WTC11 (cell line): ENCODE measurements at regions not wholly inside any gene's neighbourhood (a gene's known extent, or its start where the extent isn't known, plus 50 kb on each side); places are given as distances from the start of the nearest gene placed in this dataset.

Experiments used
- ATAC-seq: fragments of 200-7000 bp; cut with Tn5 transposase; 2 replicates; pipeline ENCODE4 v1.10.0; 2021; ENCODE audit warnings: mild to moderate bottlenecking, moderate library complexity
- CTCF ChIA-PET: fragments of 300-600 bp; sonication (Branson Sonifier 250); formaldehyde crosslinking; loops from one replicate; lab custom pipeline; 2021; ENCODE audit warnings: antibody characterized with exemption; lab: Charles Lee
- POLR2A ChIA-PET: fragments of 350-600 bp; sonication (Branson Sonifier 250); formaldehyde crosslinking; loops from one replicate; lab custom pipeline; 2021; ENCODE audit warnings: antibody characterized with exemption; lab: Charles Lee
- DNase-seq: peaks from one replicate; pipeline ENCODE4 v3.0.0; 2021; ENCODE audit warnings: low spot score
- H3K27ac Mint-ChIP-seq: 2 replicates; pipeline ENCODE4 v1.8.0; 2021; ENCODE audit warnings: mixed read lengths
- H3K27me3 Mint-ChIP-seq: 2 replicates; pipeline ENCODE4 v1.8.0; 2021; ENCODE audit warnings: low read depth, mild to moderate bottlenecking, moderate library complexity, mixed read lengths
- H3K36me3 Mint-ChIP-seq: 2 replicates; pipeline ENCODE4 v1.8.0; 2021; ENCODE audit warnings: mixed read lengths
- H3K4me1 Mint-ChIP-seq: 2 replicates; pipeline ENCODE4 v1.8.0; 2022; ENCODE audit warnings: mixed read lengths
- H3K4me3 Mint-ChIP-seq: 2 replicates; pipeline ENCODE4 v1.8.0; 2021; ENCODE audit warnings: mild to moderate bottlenecking, moderate library complexity, mixed read lengths
- H3K9me3 Mint-ChIP-seq: 2 replicates; pipeline ENCODE4 v1.8.0; 2021; ENCODE audit warnings: mixed read lengths
- AFF4 ChIP-seq: sonication (generic); formaldehyde crosslinking; IDR thresholded peaks from 2 replicates; pipeline ENCODE4 v1.8.1; 2023; ENCODE audit warnings: mild to moderate bottlenecking, missing genetic modification reagents, borderline replicate concordance
- ELF4 ChIP-seq: sonication (generic); formaldehyde crosslinking; IDR thresholded peaks from 2 replicates; pipeline ENCODE4 v1.8.1; 2022; ENCODE audit warnings: low read depth, mild to moderate bottlenecking, moderate library complexity, missing genetic modification reagents
- ESRRA ChIP-seq: sonication (generic); formaldehyde crosslinking; IDR thresholded peaks from 2 replicates; pipeline ENCODE4 v1.8.1; 2022; ENCODE audit warnings: mild to moderate bottlenecking, missing genetic modification reagents, borderline replicate concordance
- ETV6 ChIP-seq: sonication (generic); formaldehyde crosslinking; IDR thresholded peaks from 2 replicates; pipeline ENCODE4 v1.8.1; 2022; ENCODE audit warnings: mild to moderate bottlenecking, missing genetic modification reagents
- KAT7 ChIP-seq: sonication (generic); formaldehyde crosslinking; IDR thresholded peaks from 2 replicates; pipeline ENCODE4 v1.8.1; 2023; ENCODE audit warnings: missing genetic modification reagents, mild to moderate bottlenecking, borderline replicate concordance
- MXD4 ChIP-seq: fragments of 250-450 bp; sonication (Bioruptor Pico); IDR thresholded peaks from 2 replicates; pipeline ENCODE4 v1.8.0; 2021; ENCODE audit warnings: mild to moderate bottlenecking, moderate library complexity, borderline replicate concordance
- SOX15 ChIP-seq: fragments of 250-450 bp; sonication (Bioruptor Pico); IDR thresholded peaks from 2 replicates; pipeline ENCODE4 v1.9.0; 2021; ENCODE audit warnings: mild to moderate bottlenecking
- TP53 ChIP-seq: sonication (generic); formaldehyde crosslinking; IDR thresholded peaks from 2 replicates; pipeline ENCODE4 v1.8.1; 2023; ENCODE audit warnings: mild to moderate bottlenecking, missing genetic modification reagents
- ZNF263 ChIP-seq: sonication (generic); formaldehyde crosslinking; IDR thresholded peaks from 2 replicates; pipeline ENCODE4 v1.8.1; 2022; ENCODE audit warnings: low read depth, mild to moderate bottlenecking, moderate library complexity, missing genetic modification reagents
- ZNF317 ChIP-seq: sonication (generic); formaldehyde crosslinking; IDR thresholded peaks from 2 replicates; pipeline ENCODE4 v1.8.1; 2023; ENCODE audit warnings: low read depth, mild to moderate bottlenecking, moderate library complexity, missing genetic modification reagents, borderline replicate concordance
- ZNF671 ChIP-seq: fragments of 250-450 bp; sonication (Bioruptor Pico); IDR thresholded peaks from 2 replicates; pipeline ENCODE4 v1.8.0; 2021; ENCODE audit warnings: mild to moderate bottlenecking
- TF ChIP-seq, protein P1 (sequence below): fragments of 250-450 bp; sonication (Bioruptor Pico); IDR thresholded peaks from 2 replicates; pipeline ENCODE4 v2.1.2; 2022; ENCODE audit warnings: mild to moderate bottlenecking, moderate library complexity
- TF ChIP-seq, protein P2 (sequence below): sonication (generic); formaldehyde crosslinking; IDR thresholded peaks from 2 replicates; pipeline ENCODE4 v1.8.1; 2023; ENCODE audit warnings: mild to moderate bottlenecking, missing genetic modification reagents, moderate library complexity
- TF ChIP-seq, protein P3 (sequence below): fragments of 250-450 bp; sonication (Bioruptor Pico); conservative IDR thresholded peaks from 2 replicates; pipeline ENCODE4 v1.9.0; 2021; ENCODE audit warnings: mild to moderate bottlenecking
- TF ChIP-seq, protein P4 (sequence below): sonication (generic); formaldehyde crosslinking; IDR thresholded peaks from 2 replicates; pipeline ENCODE4 v1.8.0; 2022; ENCODE audit warnings: missing genetic modification reagents
- TF ChIP-seq, protein P5 (sequence below): sonication (generic); formaldehyde crosslinking; IDR thresholded peaks from 2 replicates; pipeline ENCODE4 v1.8.0; 2022; ENCODE audit warnings: mild to moderate bottlenecking, missing genetic modification reagents

DNA sequence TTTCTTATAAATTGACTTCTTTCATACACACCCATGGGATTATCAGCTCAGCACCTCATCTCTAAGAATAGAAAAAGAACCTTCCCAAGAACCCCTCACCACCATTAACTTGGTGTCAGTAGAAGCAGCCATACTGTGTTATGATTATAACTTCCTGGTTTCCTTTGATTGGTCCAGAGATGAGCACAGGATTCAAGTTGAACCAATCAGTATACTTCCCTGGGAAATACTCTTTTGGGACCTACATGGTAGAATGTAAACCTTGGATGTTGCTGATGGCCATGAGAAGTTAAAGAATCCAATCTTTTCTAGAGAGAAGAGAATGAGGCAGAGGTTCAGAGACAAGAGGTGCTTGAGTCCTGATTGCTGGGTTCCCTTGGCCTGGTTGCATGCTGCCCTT is 190.8 kb downstream of the BMP7 start:
- ATAC-seq, result no peak
- H3K4me3 Mint-ChIP-seq, result no peak overlapping the region
- ChIA-PET CTCF (no interaction called here), POLR2A (no interaction called here)
- no peak for TF ChIP-seq ELF4 (CRISPR knock-in tag)
- no peak for TF ChIP-seq ZNF317 (CRISPR knock-in tag)
- TF ChIP-seq SOX15 (CRISPR knock-in tag), result no peak
- TF ChIP-seq ESRRA (CRISPR knock-in tag), result no peak
- TF ChIP-seq, protein P1, sequence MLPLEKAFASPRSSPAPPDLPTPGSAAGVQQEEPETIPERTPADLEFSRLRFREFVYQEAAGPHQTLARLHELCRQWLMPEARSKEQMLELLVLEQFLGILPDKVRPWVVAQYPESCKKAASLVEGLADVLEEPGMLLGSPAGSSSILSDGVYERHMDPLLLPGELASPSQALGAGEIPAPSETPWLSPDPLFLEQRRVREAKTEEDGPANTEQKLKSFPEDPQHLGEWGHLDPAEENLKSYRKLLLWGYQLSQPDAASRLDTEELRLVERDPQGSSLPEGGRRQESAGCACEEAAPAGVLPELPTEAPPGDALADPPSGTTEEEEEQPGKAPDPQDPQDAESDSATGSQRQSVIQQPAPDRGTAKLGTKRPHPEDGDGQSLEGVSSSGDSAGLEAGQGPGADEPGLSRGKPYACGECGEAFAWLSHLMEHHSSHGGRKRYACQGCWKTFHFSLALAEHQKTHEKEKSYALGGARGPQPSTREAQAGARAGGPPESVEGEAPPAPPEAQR, result no peak
- TF ChIP-seq ZNF263 (CRISPR knock-in tag), result no peak
- TF ChIP-seq MXD4 (CRISPR knock-in tag), result no peak
- no peak for TF ChIP-seq TP53 (CRISPR knock-in tag)
- no peak for TF ChIP-seq KAT7 (CRISPR knock-in tag)
- TF ChIP-seq, protein P2, sequence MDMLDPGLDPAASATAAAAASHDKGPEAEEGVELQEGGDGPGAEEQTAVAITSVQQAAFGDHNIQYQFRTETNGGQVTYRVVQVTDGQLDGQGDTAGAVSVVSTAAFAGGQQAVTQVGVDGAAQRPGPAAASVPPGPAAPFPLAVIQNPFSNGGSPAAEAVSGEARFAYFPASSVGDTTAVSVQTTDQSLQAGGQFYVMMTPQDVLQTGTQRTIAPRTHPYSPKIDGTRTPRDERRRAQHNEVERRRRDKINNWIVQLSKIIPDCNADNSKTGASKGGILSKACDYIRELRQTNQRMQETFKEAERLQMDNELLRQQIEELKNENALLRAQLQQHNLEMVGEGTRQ, result no peak
- TF ChIP-seq, protein P3, sequence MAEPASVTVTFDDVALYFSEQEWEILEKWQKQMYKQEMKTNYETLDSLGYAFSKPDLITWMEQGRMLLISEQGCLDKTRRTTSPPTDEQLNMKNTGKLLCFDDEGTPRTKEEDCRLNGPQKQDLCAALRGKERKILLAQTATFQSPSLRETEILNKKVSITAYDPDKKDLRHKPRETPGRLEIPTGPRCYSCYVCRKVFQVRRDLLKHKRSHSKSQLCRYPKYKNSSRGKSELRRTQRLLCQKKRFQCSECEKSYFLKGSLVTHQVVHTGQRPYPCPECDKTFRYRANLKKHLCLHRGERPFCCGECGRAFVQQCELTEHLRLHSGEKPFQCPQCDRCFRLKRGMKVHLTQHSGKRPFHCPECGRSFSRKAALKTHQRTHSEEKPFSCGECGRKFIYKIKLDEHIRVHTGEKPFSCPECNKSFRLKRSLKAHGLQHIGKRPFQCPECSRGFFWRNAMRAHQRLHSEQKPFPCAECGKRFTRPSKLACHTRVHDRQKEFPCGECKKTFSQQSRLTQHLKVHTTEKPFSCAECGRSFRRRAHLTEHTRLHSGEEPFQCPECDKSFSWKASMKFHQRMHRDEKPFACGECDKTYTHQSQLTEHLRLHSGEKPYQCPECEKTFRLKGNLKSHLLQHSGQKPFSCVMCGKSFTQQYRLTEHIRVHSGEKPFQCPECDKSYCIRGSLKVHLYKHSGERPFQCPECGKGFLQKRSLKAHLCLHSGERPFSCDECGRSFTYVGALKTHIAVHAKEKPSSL (CRISPR knock-in tag), result no peak
- no peak for TF ChIP-seq AFF4 (CRISPR knock-in tag)
- TF ChIP-seq, protein P4, sequence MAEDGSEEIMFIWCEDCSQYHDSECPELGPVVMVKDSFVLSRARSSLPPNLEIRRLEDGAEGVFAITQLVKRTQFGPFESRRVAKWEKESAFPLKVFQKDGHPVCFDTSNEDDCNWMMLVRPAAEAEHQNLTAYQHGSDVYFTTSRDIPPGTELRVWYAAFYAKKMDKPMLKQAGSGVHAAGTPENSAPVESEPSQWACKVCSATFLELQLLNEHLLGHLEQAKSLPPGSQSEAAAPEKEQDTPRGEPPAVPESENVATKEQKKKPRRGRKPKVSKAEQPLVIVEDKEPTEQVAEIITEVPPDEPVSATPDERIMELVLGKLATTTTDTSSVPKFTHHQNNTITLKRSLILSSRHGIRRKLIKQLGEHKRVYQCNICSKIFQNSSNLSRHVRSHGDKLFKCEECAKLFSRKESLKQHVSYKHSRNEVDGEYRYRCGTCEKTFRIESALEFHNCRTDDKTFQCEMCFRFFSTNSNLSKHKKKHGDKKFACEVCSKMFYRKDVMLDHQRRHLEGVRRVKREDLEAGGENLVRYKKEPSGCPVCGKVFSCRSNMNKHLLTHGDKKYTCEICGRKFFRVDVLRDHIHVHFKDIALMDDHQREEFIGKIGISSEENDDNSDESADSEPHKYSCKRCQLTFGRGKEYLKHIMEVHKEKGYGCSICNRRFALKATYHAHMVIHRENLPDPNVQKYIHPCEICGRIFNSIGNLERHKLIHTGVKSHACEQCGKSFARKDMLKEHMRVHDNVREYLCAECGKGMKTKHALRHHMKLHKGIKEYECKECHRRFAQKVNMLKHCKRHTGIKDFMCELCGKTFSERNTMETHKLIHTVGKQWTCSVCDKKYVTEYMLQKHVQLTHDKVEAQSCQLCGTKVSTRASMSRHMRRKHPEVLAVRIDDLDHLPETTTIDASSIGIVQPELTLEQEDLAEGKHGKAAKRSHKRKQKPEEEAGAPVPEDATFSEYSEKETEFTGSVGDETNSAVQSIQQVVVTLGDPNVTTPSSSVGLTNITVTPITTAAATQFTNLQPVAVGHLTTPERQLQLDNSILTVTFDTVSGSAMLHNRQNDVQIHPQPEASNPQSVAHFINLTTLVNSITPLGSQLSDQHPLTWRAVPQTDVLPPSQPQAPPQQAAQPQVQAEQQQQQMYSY (CRISPR knock-in tag), result no peak
- TF ChIP-seq, protein P5, sequence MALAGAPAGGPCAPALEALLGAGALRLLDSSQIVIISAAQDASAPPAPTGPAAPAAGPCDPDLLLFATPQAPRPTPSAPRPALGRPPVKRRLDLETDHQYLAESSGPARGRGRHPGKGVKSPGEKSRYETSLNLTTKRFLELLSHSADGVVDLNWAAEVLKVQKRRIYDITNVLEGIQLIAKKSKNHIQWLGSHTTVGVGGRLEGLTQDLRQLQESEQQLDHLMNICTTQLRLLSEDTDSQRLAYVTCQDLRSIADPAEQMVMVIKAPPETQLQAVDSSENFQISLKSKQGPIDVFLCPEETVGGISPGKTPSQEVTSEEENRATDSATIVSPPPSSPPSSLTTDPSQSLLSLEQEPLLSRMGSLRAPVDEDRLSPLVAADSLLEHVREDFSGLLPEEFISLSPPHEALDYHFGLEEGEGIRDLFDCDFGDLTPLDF (CRISPR knock-in tag), result no peak
- no peak for TF ChIP-seq ETV6 (CRISPR knock-in tag)
- TF ChIP-seq ZNF671 (CRISPR knock-in tag), result no peak
- TF ChIP-seq, all 79 proteins: peak for 0
- Mint-ChIP-seq H3K27me3 (peaks cover 29% of the 10 kb centered on the region), H3K36me3 (peaks cover 8% of the 10 kb centered on the region), H3K9me3 (peaks cover 48% of the 10 kb centered on the region), H3K4me1 (peaks cover 25% of the 10 kb centered on the region), H3K27ac (no peak overlapping the region)
- no peak for DNase-seq
